HepG2 (cell line): ENCODE measurements at regions not wholly inside any gene's neighbourhood (a gene's known extent, or its start where the extent isn't known, plus 50 kb on each side); places are given as distances from the start of the nearest gene placed in this dataset.

Experiments
- ATAC-seq: fragments of 200-7000 bp; cut with Tn5 transposase; 3 replicates; pipeline ENCODE4 v1.9.1; 2020; ENCODE audit warnings: mild to moderate bottlenecking, moderate library complexity
- BruUV-seq: library from RNA; stranded (reverse); fragments of 400-500 nt; replicated peaks from 2 replicates; lab custom pipeline; 2021; lab: Mats Ljungman, UMichigan
- CTCF ChIA-PET: fragments of 300-600 bp; formaldehyde crosslinking; extraction: SDS; loops from one replicate; lab custom pipeline; 2021; ENCODE audit warnings: low total read pairs, inconsistent platforms, low intra/inter-chr PET ratio; lab: Yijun Ruan, JAX
- POLR2A ChIA-PET: fragments of 350-600 bp; sonication (Branson Sonifier 250); formaldehyde crosslinking; loops from one replicate; lab custom pipeline; 2020; ENCODE audit warnings: antibody characterized with exemption, inconsistent platforms; lab: Yijun Ruan, JAX
- DNase-seq: peaks from one replicate; pipeline ENCODE4 v3.0.0-alpha.2; 2015; ENCODE audit warnings: low spot score
- FAIRE-seq: peaks from 3 replicates; lab custom pipeline; 2011; peaks lifted over from hg19 to GRCh38; lab: Jason Lieb, UNC
- H2AFZ ChIP-seq: one replicate; pipeline ENCODE4 v1.6.1; 2011; ENCODE audit warnings: low read length, inconsistent platforms
- H3K27ac ChIP-seq: fragments of 300-600 bp; 3 replicates; pipeline ENCODE4 v1.8.0; 2011; ENCODE audit warnings: mixed run types, mild to moderate bottlenecking, mixed read lengths, low read length, inconsistent platforms; ENCODE audit not compliant: insufficient read depth; ENCODE audit errors: extremely low read length
- H3K27me3 ChIP-seq, 2 experiments: fragments of 200-600 bp in 1 of 2; 2 replicates in 1 of 2; 3 replicates in 1 of 2; pipeline versions ENCODE4 v1.6.0 to v1.8.0; 2011; ENCODE audit warnings: low read length in 2 of 2, mild to moderate bottlenecking in 2 of 2, moderate library complexity in 2 of 2, inconsistent platforms in 1 of 2; ENCODE audit not compliant: insufficient read depth in 2 of 2, control insufficient read depth in 1 of 2
- H3K36me3 ChIP-seq, 2 experiments: fragments of 200-600 bp in 1 of 2; replicated peaks in 1 of 2; 2 replicates in 1 of 2; 3 replicates in 1 of 2; pipeline versions ENCODE4 v1.5.1 to v1.8.0; 2011; ENCODE audit warnings: low read length in 2 of 2, inconsistent platforms in 1 of 2; ENCODE audit not compliant: insufficient read depth in 2 of 2, control insufficient read depth in 1 of 2
- H3K4me1 ChIP-seq: 2 replicates; pipeline ENCODE4 v1.5.1; 2012; ENCODE audit warnings: low read length, inconsistent platforms; ENCODE audit not compliant: insufficient read depth
- H3K4me2 ChIP-seq: 2 replicates; pipeline ENCODE4 v1.6.0; 2011; ENCODE audit warnings: low read depth, low read length, inconsistent platforms
- H3K4me3 ChIP-seq, 3 experiments: fragments of 200-600 bp in 1 of 3; sonication (generic), shearing (Covaris generic) in 1 of 3; replicated peaks in 1 of 3; 2 replicates each; pipeline ENCODE4 v1.5.1; 2011 to 2016; ENCODE audit warnings: low read length in 3 of 3, inconsistent platforms in 2 of 3, low read depth in 2 of 3, mild to moderate bottlenecking in 2 of 3, control low read depth in 1 of 3, mixed read lengths in 1 of 3; ENCODE audit not compliant: insufficient read depth in 1 of 3
- H3K79me2 ChIP-seq: one replicate; pipeline ENCODE4 v1.6.1; 2011; ENCODE audit warnings: low read length, inconsistent platforms; ENCODE audit not compliant: insufficient read depth
- H3K9ac ChIP-seq: 2 replicates; pipeline ENCODE4 v1.6.0; 2011; ENCODE audit warnings: mild to moderate bottlenecking, low read depth, low read length, inconsistent platforms; ENCODE audit not compliant: insufficient read depth
- H3K9me3 ChIP-seq: 2 replicates; pipeline ENCODE4 v1.5.1; 2012; ENCODE audit warnings: mild to moderate bottlenecking, low read length
- H4K20me1 ChIP-seq: 2 replicates; pipeline ENCODE4 v1.6.0; 2011; ENCODE audit warnings: inconsistent platforms, mild to moderate bottlenecking, low read length, moderate library complexity; ENCODE audit not compliant: insufficient read depth
- ATM ChIP-seq: fragments of 450-650 bp; IDR thresholded peaks from 2 replicates; pipeline ENCODE4 v1.7.1; 2017; ENCODE audit warnings: mild to moderate bottlenecking, borderline replicate concordance
- CHD2 ChIP-seq: IDR thresholded peaks from 2 replicates; pipeline ENCODE4 v1.6.1; 2011; ENCODE audit warnings: low read depth, low read length, improper control_type of control experiment
- FLYWCH1 ChIP-seq: sonication (generic); formaldehyde crosslinking; IDR thresholded peaks from 2 replicates; pipeline ENCODE4 v1.8.1; 2023; ENCODE audit warnings: mild to moderate bottlenecking, missing genetic modification reagents
- POGZ ChIP-seq: sonication (generic); formaldehyde crosslinking; IDR thresholded peaks from 2 replicates; pipeline ENCODE4 v1.4.0; 2020; ENCODE audit warnings: mild to moderate bottlenecking, missing genetic modification reagents
- RXRB ChIP-seq: IDR thresholded peaks from 2 replicates; pipeline ENCODE4 v1.6.1; 2016; ENCODE audit warnings: borderline replicate concordance, missing genetic modification reagents, missing compliant biosample characterization
- SRY ChIP-seq: sonication (generic); formaldehyde crosslinking; IDR thresholded peaks from 2 replicates; pipeline ENCODE4 v1.8.0; 2022; ENCODE audit warnings: mild to moderate bottlenecking, missing genetic modification reagents
- ZHX1 ChIP-seq: sonication (generic); formaldehyde crosslinking; IDR thresholded peaks from 2 replicates; pipeline ENCODE4 v1.8.1; 2022; ENCODE audit warnings: low read depth, mild to moderate bottlenecking, missing genetic modification reagents
- ZNF225 ChIP-seq: sonication (generic); formaldehyde crosslinking; IDR thresholded peaks from 2 replicates; pipeline ENCODE4 v1.4.0; 2020; ENCODE audit warnings: mild to moderate bottlenecking, missing genetic modification reagents
- ZNF3 ChIP-seq: IDR thresholded peaks from 2 replicates; pipeline ENCODE4 v1.7.0; 2017; ENCODE audit warnings: inconsistent platforms
- ZNF354B ChIP-seq: sonication (generic); formaldehyde crosslinking; IDR thresholded peaks from 2 replicates; pipeline ENCODE4 v1.8.0; 2022; ENCODE audit warnings: mild to moderate bottlenecking, missing genetic modification reagents
- ZNF546 ChIP-seq: sonication (generic); formaldehyde crosslinking; conservative IDR thresholded peaks from 2 replicates; pipeline ENCODE4 v1.8.1; 2023; ENCODE audit warnings: mild to moderate bottlenecking, missing genetic modification reagents
- ZNF589 ChIP-seq: sonication (generic); formaldehyde crosslinking; conservative IDR thresholded peaks from 2 replicates; pipeline ENCODE4 v1.8.0; 2022; ENCODE audit warnings: mild to moderate bottlenecking, moderate library complexity, missing genetic modification reagents
- ZNF607 ChIP-seq: sonication (generic); formaldehyde crosslinking; IDR thresholded peaks from 2 replicates; pipeline ENCODE4 v1.5.1; 2020; ENCODE audit warnings: missing genetic modification reagents, mild to moderate bottlenecking, borderline replicate concordance
- ZNF709 ChIP-seq: sonication (generic); formaldehyde crosslinking; IDR thresholded peaks from 2 replicates; pipeline ENCODE4 v1.5.0; 2020; ENCODE audit warnings: mild to moderate bottlenecking, missing genetic modification reagents
- ZNF891 ChIP-seq: sonication (generic); formaldehyde crosslinking; IDR thresholded peaks from 2 replicates; pipeline ENCODE4 v1.5.0; 2020; ENCODE audit warnings: mild to moderate bottlenecking, missing genetic modification reagents
- WGBS: methylation state at CpG from one replicate; pipeline ENCODE4 v1.1.6; 2017; ENCODE audit warnings: low lambda C conversion rate; 5-methylcytosine and 5-hydroxymethylcytosine counted together
- in situ Hi-C: cut with HindIII; loops from 2 replicates; pipeline ENCODE4 v1.10.0; 2017; ENCODE audit warnings: low pct_unique_long_range_greater_than_20kb; ENCODE audit not compliant: extremely low pct_ligation_motif_present
- intact Hi-C: fragments of 100-400 bp; cut with micrococcal nuclease; formaldehyde crosslinking; loops from one replicate; pipeline ENCODE4 v1.10.0; 2022; ENCODE audit not compliant: unreplicated experiment
- TF ChIP-seq, protein P1 (sequence below): sonication (generic); formaldehyde crosslinking; IDR thresholded peaks from 2 replicates; pipeline ENCODE4 v1.5.1; 2020; ENCODE audit warnings: mild to moderate bottlenecking, missing genetic modification reagents, moderate library complexity
- TF ChIP-seq, protein P2 (sequence below): sonication (generic); formaldehyde crosslinking; IDR thresholded peaks from 2 replicates; pipeline ENCODE4 v1.4.0; 2020; ENCODE audit warnings: missing genetic modification reagents
- TF ChIP-seq, protein P3 (sequence below): sonication (generic); formaldehyde crosslinking; conservative IDR thresholded peaks from 2 replicates; pipeline ENCODE4 v1.8.0; 2022; ENCODE audit warnings: mild to moderate bottlenecking, moderate library complexity, missing genetic modification reagents

- no TSS peak for BruUV-seq
- ChIA-PET CTCF (no interaction called here), POLR2A (no interaction called here)
- Histone ChIP-seq H3K27me3 (no peaks in the 10 kb centered on the region), H3K4me2 (no peak overlapping the region), H3K79me2 (no peaks in the 10 kb centered on the region), H3K36me3 (no peaks in the 10 kb centered on the region), H2AFZ (no peak overlapping the region), H3K27ac (no peak overlapping the region), H3K9me3 (no peaks in the 10 kb centered on the region), H4K20me1 (no peaks in the 10 kb centered on the region), H3K4me3 (no peak overlapping the region), H3K4me1 (no peaks in the 10 kb centered on the region), H3K9ac (no peak overlapping the region)
- TF ChIP-seq ZNF354B (CRISPR knock-in tag) (no peak), ATM (no peak), ZHX1 (CRISPR knock-in tag) (no peak), RXRB (CRISPR knock-in tag) (no peak), ZNF607 (CRISPR knock-in tag) (no peak), ZNF546 (CRISPR knock-in tag) (no peak), ZNF891 (CRISPR knock-in tag) (no peak), SRY (no peak), POGZ (CRISPR knock-in tag) (no peak), ZNF589 (no peak), ZNF709 (no peak), ZNF225 (CRISPR knock-in tag) (no peak), ZNF3 (CRISPR knock-in tag) (no peak), CHD2 (no peak), FLYWCH1 (CRISPR knock-in tag) (no peak)
- TF ChIP-seq, protein P1, sequence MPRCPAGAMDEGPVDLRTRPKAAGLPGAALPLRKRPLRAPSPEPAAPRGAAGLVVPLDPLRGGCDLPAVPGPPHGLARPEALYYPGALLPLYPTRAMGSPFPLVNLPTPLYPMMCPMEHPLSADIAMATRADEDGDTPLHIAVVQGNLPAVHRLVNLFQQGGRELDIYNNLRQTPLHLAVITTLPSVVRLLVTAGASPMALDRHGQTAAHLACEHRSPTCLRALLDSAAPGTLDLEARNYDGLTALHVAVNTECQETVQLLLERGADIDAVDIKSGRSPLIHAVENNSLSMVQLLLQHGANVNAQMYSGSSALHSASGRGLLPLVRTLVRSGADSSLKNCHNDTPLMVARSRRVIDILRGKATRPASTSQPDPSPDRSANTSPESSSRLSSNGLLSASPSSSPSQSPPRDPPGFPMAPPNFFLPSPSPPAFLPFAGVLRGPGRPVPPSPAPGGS (CRISPR knock-in tag) = no peak
- TF ChIP-seq, protein P2, sequence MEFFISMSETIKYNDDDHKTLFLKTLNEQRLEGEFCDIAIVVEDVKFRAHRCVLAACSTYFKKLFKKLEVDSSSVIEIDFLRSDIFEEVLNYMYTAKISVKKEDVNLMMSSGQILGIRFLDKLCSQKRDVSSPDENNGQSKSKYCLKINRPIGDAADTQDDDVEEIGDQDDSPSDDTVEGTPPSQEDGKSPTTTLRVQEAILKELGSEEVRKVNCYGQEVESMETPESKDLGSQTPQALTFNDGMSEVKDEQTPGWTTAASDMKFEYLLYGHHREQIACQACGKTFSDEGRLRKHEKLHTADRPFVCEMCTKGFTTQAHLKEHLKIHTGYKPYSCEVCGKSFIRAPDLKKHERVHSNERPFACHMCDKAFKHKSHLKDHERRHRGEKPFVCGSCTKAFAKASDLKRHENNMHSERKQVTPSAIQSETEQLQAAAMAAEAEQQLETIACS (CRISPR knock-in tag) = no peak
- TF ChIP-seq, protein P3, sequence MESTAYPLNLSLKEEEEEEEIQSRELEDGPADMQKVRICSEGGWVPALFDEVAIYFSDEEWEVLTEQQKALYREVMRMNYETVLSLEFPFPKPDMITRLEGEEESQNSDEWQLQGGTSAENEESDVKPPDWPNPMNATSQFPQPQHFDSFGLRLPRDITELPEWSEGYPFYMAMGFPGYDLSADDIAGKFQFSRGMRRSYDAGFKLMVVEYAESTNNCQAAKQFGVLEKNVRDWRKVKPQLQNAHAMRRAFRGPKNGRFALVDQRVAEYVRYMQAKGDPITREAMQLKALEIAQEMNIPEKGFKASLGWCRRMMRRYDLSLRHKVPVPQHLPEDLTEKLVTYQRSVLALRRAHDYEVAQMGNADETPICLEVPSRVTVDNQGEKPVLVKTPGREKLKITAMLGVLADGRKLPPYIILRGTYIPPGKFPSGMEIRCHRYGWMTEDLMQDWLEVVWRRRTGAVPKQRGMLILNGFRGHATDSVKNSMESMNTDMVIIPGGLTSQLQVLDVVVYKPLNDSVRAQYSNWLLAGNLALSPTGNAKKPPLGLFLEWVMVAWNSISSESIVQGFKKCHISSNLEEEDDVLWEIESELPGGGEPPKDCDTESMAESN (CRISPR knock-in tag) = no peak
- intact Hi-C loops = no loop called here
- DNase-seq (no peak), ATAC-seq (no peak), FAIRE-seq (no peak)
- in situ Hi-C loops = no loop called here
- WGBS = 0% methylated on average over 2 of the region's 2 CpGs
Observed at GRCh38 chr3:3346556-3346955, 167.1 kb upstream of the CRBN start.
